NCI-H82 treated with DMSO at 0.1 percent for 48 hours (cell line): ENCODE measurements at regions not wholly inside any gene's neighbourhood (a gene's known extent, or its start where the extent isn't known, plus 50 kb on each side); places are given as distances from the start of the nearest gene placed in this dataset.

Source experiments
- DNase-seq: peaks from one replicate; lab custom pipeline; 2025; ENCODE audit not compliant: unreplicated experiment; lab: John Stamatoyannopoulos, UW

GRCh38 chr6:169048185-169048864 lies 205.3 kb downstream of the THBS2 start:
- DNase-seq: no peak

GRCh38 chr6:169047345-169047744 lies 206.3 kb downstream of the THBS2 start:
- no peak for DNase-seq

- no peak for DNase-seq
Observed at GRCh38 chr6:169046483-169047192, 207.0 kb downstream of the THBS2 start.

GRCh38 chr6:169046021-169046420 lies 207.6 kb downstream of the THBS2 start:
- no peak for DNase-seq

- no peak for DNase-seq
Observed at GRCh38 chr6:169045486-169045885, 208.2 kb downstream of the THBS2 start.

GRCh38 chr6:169044381-169045230 lies 209.0 kb downstream of the THBS2 start:
- no peak for DNase-seq

- DNase-seq: no peak
Observed at GRCh38 chr6:169042061-169042460, 211.6 kb downstream of the THBS2 start.

GRCh38 chr6:169041078-169041477 lies 212.6 kb downstream of the THBS2 start:
- no peak for DNase-seq

- no peak for DNase-seq
Observed at GRCh38 chr6:169038691-169039090, 215.0 kb downstream of the THBS2 start.

- no peak for DNase-seq
Observed at GRCh38 chr6:169035385-169036240, 218.0 kb downstream of the THBS2 start.

- DNase-seq: no peak
Observed at GRCh38 chr6:169034516-169035167, 219.0 kb downstream of the THBS2 start.

GRCh38 chr6:169029861-169030260 lies 223.8 kb downstream of the THBS2 start:
- no peak for DNase-seq

GRCh38 chr6:169028343-169028742 lies 225.3 kb downstream of the THBS2 start:
- no peak for DNase-seq

- no peak for DNase-seq
Observed at GRCh38 chr6:169026175-169026574, 227.5 kb downstream of the THBS2 start.

GRCh38 chr6:169024047-169024660 lies 229.5 kb downstream of the THBS2 start:
- no peak for DNase-seq

- no peak for DNase-seq
Observed at GRCh38 chr6:169023161-169023874, 230.3 kb downstream of the THBS2 start.

- DNase-seq: no peak
Observed at GRCh38 chr6:169022079-169022478, 231.6 kb downstream of the THBS2 start.

GRCh38 chr6:169020821-169021220 lies 232.8 kb downstream of the THBS2 start:
- DNase-seq: no peak
